ENCODE measurements at regions not wholly inside any gene's neighbourhood (a gene's known extent, or its start where the extent isn't known, plus 50 kb on each side); places are given as distances from the start of the nearest gene placed in this dataset.

DNA sequence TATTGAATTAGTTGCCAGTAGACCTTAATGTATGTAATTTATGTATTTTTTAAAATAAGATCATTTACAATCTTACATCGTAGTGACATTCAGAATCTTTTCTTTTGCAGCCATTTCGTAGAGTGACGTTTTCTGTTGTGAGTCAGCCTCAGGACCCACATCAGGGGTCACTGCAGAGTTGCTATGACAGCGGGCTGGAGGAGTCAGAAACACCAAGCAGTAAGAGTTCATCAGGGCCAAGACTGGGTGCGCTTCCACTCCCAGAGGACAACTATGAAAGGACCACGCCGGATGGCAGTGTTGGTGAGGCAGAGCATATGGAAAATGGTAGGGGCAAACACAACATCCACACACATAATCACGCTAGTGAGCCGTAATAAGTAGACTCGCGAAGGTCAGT is 199.9 kb downstream of the PCDH7 start:
- intact Hi-C loops (cut with micrococcal nuclease; ENCODE audit: unreplicated experiment) = no loop called here
- Histone ChIP-seq H3K4me2 (ENCODE audit: low read length) (no peak overlapping the region), H3K9me2 (ENCODE audit: insufficient read depth, low read length) (no peaks in the 10 kb centered on the region), H4K20me1 (ENCODE audit: insufficient read depth, low read length) (no peaks in the 10 kb centered on the region), H3K36me3 (ENCODE audit: insufficient read depth, low read length) (no peaks in the 10 kb centered on the region), H3K9me3 (ENCODE audit: low read length) (no peaks in the 10 kb centered on the region), H3K4me1 (ENCODE audit: insufficient read depth, low read length, poor library complexity, severe bottlenecking) (no peaks in the 10 kb centered on the region), H3K4me3 (ENCODE audit: low read depth, low read length, poor library complexity, severe bottlenecking) (no peak overlapping the region), H3K79me2 (ENCODE audit: insufficient read depth, low read depth, low read length) (no peaks in the 10 kb centered on the region), H2AFZ (ENCODE audit: low read length) (no peak overlapping the region), H3K27ac (ENCODE audit: low read depth, low read length, poor library complexity, severe bottlenecking) (no peak overlapping the region)
- BruUV-seq (replicated peaks) = no TSS peak
- ChIA-PET CTCF (ENCODE audit: unreplicated experiment) (no interaction called here), POLR2A (interaction anchor here (0.7 kb wide), 1 partner anchor 177 kb away, joined by 3 read pairs; no protein-coding TSS in a partner anchor)
- TF ChIP-seq EZH2phosphoT487 (IDR thresholded peaks at IDR 0.05; ENCODE audit: borderline replicate concordance, low read depth, low read length) = no peak
- no peak for TF ChIP-seq CTCF (conservative IDR thresholded peaks at IDR 0.05; ENCODE audit: low read length)
- no peak for DNase-seq (ENCODE audit: low spot score)

GRCh38 chr4:30922625-30923024 is 202.5 kb downstream of the PCDH7 start:
- DNase-seq (ENCODE audit: low spot score) = no peak
- TF ChIP-seq EZH2phosphoT487 (IDR thresholded peaks at IDR 0.05; ENCODE audit: borderline replicate concordance, low read depth, low read length) = no peak
- no peak for TF ChIP-seq CTCF (conservative IDR thresholded peaks at IDR 0.05; ENCODE audit: low read length)
- Histone ChIP-seq H3K4me1 (ENCODE audit: insufficient read depth, low read length, poor library complexity, severe bottlenecking) (no peaks in the 10 kb centered on the region), H3K36me3 (ENCODE audit: insufficient read depth, low read length) (no peaks in the 10 kb centered on the region), H3K9me3 (ENCODE audit: low read length) (no peaks in the 10 kb centered on the region), H3K4me2 (ENCODE audit: low read length) (no peak overlapping the region), H3K9me2 (ENCODE audit: insufficient read depth, low read length) (no peaks in the 10 kb centered on the region), H3K27ac (ENCODE audit: low read depth, low read length, poor library complexity, severe bottlenecking) (no peak overlapping the region), H3K4me3 (ENCODE audit: low read depth, low read length, poor library complexity, severe bottlenecking) (no peak overlapping the region), H4K20me1 (ENCODE audit: insufficient read depth, low read length) (no peaks in the 10 kb centered on the region), H2AFZ (ENCODE audit: low read length) (no peak overlapping the region), H3K79me2 (ENCODE audit: insufficient read depth, low read depth, low read length) (no peaks in the 10 kb centered on the region)
- no TSS peak for BruUV-seq (replicated peaks)
- ChIA-PET POLR2A (no interaction called here), CTCF (ENCODE audit: unreplicated experiment) (no interaction called here)
- intact Hi-C loops (cut with micrococcal nuclease; ENCODE audit: unreplicated experiment) = no loop called here

DNA sequence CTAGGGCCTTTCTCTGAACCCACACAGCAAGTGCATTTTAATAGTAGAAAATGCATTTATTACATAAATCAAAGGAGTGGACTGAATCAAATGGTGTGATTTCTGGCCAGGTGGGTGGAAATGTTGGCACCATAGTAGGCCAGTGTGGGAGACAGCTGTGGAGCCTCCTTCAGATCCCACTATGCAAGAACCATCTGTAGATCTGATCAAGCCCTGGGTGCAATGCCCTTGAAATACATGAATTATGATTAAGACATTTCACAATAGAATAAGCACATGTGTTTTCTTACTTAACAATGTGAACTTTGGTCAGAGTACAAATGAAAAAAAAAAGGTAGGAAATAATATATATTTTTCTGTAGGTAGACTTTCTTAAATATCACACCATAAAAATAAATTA is 204.3 kb downstream of the PCDH7 start:
- no peaks in the 10 kb centered on the region for H3K9me2 ChIP-seq (ENCODE audit: insufficient read depth, low read length)
- no peaks in the 10 kb centered on the region for H3K79me2 ChIP-seq (ENCODE audit: insufficient read depth, low read depth, low read length)
- ChIA-PET CTCF (ENCODE audit: unreplicated experiment) (interaction anchor here (0.6 kb wide), 1 partner anchor 1282 kb away, joined by 3 read pairs; no protein-coding TSS in a partner anchor), POLR2A (no interaction called here)
- no peaks in the 10 kb centered on the region for H3K4me1 ChIP-seq (ENCODE audit: insufficient read depth, low read length, poor library complexity, severe bottlenecking)
- DNase-seq (ENCODE audit: low spot score) = no peak
- no peak overlapping the region for H3K4me2 ChIP-seq (ENCODE audit: low read length)
- no peaks in the 10 kb centered on the region for H3K36me3 ChIP-seq (ENCODE audit: insufficient read depth, low read length)
- no peak overlapping the region for H2AFZ ChIP-seq (ENCODE audit: low read length)
- no peak overlapping the region for H3K27ac ChIP-seq (ENCODE audit: low read depth, low read length, poor library complexity, severe bottlenecking)
- no peak overlapping the region for H3K4me3 ChIP-seq (ENCODE audit: low read depth, low read length, poor library complexity, severe bottlenecking)
- intact Hi-C loops (cut with micrococcal nuclease; ENCODE audit: unreplicated experiment) = no loop called here
- no peaks in the 10 kb centered on the region for H3K9me3 ChIP-seq (ENCODE audit: low read length)
- no peaks in the 10 kb centered on the region for H4K20me1 ChIP-seq (ENCODE audit: insufficient read depth, low read length)
- no TSS peak for BruUV-seq (replicated peaks)
- no peak for TF ChIP-seq CTCF (conservative IDR thresholded peaks at IDR 0.05; ENCODE audit: low read length)
- TF ChIP-seq EZH2phosphoT487 (IDR thresholded peaks at IDR 0.05; ENCODE audit: borderline replicate concordance, low read depth, low read length) = no peak
